HepG2 (cell line): ENCODE measurements at regions not wholly inside any gene's neighbourhood (a gene's known extent, or its start where the extent isn't known, plus 50 kb on each side); places are given as distances from the start of the nearest gene placed in this dataset.

Experiments
- ATAC-seq: fragments of 200-7000 bp; cut with Tn5 transposase; 3 replicates; pipeline ENCODE4 v1.9.1; 2020; ENCODE audit warnings: mild to moderate bottlenecking, moderate library complexity
- BruUV-seq: library from RNA; stranded (reverse); fragments of 400-500 nt; replicated peaks from 2 replicates; lab custom pipeline; 2021; lab: Mats Ljungman, UMichigan
- CTCF ChIA-PET: fragments of 300-600 bp; formaldehyde crosslinking; extraction: SDS; loops from one replicate; lab custom pipeline; 2021; ENCODE audit warnings: low total read pairs, inconsistent platforms, low intra/inter-chr PET ratio; lab: Yijun Ruan, JAX
- POLR2A ChIA-PET: fragments of 350-600 bp; sonication (Branson Sonifier 250); formaldehyde crosslinking; loops from one replicate; lab custom pipeline; 2020; ENCODE audit warnings: antibody characterized with exemption, inconsistent platforms; lab: Yijun Ruan, JAX
- DNase-seq: peaks from one replicate; pipeline ENCODE4 v3.0.0-alpha.2; 2015; ENCODE audit warnings: low spot score
- FAIRE-seq: peaks from 3 replicates; lab custom pipeline; 2011; peaks lifted over from hg19 to GRCh38; lab: Jason Lieb, UNC
- H2AFZ ChIP-seq: one replicate; pipeline ENCODE4 v1.6.1; 2011; ENCODE audit warnings: low read length, inconsistent platforms
- H3K27ac ChIP-seq: fragments of 300-600 bp; 3 replicates; pipeline ENCODE4 v1.8.0; 2011; ENCODE audit warnings: mixed run types, mild to moderate bottlenecking, mixed read lengths, low read length, inconsistent platforms; ENCODE audit not compliant: insufficient read depth; ENCODE audit errors: extremely low read length
- H3K27me3 ChIP-seq, 2 experiments: fragments of 200-600 bp in 1 of 2; 2 replicates in 1 of 2; 3 replicates in 1 of 2; pipeline versions ENCODE4 v1.6.0 to v1.8.0; 2011; ENCODE audit warnings: low read length in 2 of 2, mild to moderate bottlenecking in 2 of 2, moderate library complexity in 2 of 2, inconsistent platforms in 1 of 2; ENCODE audit not compliant: insufficient read depth in 2 of 2, control insufficient read depth in 1 of 2
- H3K36me3 ChIP-seq, 2 experiments: fragments of 200-600 bp in 1 of 2; replicated peaks in 1 of 2; 2 replicates in 1 of 2; 3 replicates in 1 of 2; pipeline versions ENCODE4 v1.5.1 to v1.8.0; 2011; ENCODE audit warnings: low read length in 2 of 2, inconsistent platforms in 1 of 2; ENCODE audit not compliant: insufficient read depth in 2 of 2, control insufficient read depth in 1 of 2
- H3K4me1 ChIP-seq: 2 replicates; pipeline ENCODE4 v1.5.1; 2012; ENCODE audit warnings: low read length, inconsistent platforms; ENCODE audit not compliant: insufficient read depth
- H3K4me2 ChIP-seq: 2 replicates; pipeline ENCODE4 v1.6.0; 2011; ENCODE audit warnings: low read depth, low read length, inconsistent platforms
- H3K4me3 ChIP-seq, 3 experiments: fragments of 200-600 bp in 1 of 3; sonication (generic), shearing (Covaris generic) in 1 of 3; replicated peaks in 1 of 3; 2 replicates each; pipeline ENCODE4 v1.5.1; 2011 to 2016; ENCODE audit warnings: low read length in 3 of 3, inconsistent platforms in 2 of 3, low read depth in 2 of 3, mild to moderate bottlenecking in 2 of 3, control low read depth in 1 of 3, mixed read lengths in 1 of 3; ENCODE audit not compliant: insufficient read depth in 1 of 3
- H3K79me2 ChIP-seq: one replicate; pipeline ENCODE4 v1.6.1; 2011; ENCODE audit warnings: low read length, inconsistent platforms; ENCODE audit not compliant: insufficient read depth
- H3K9ac ChIP-seq: 2 replicates; pipeline ENCODE4 v1.6.0; 2011; ENCODE audit warnings: mild to moderate bottlenecking, low read depth, low read length, inconsistent platforms; ENCODE audit not compliant: insufficient read depth
- H3K9me3 ChIP-seq: 2 replicates; pipeline ENCODE4 v1.5.1; 2012; ENCODE audit warnings: mild to moderate bottlenecking, low read length
- H4K20me1 ChIP-seq: 2 replicates; pipeline ENCODE4 v1.6.0; 2011; ENCODE audit warnings: inconsistent platforms, mild to moderate bottlenecking, low read length, moderate library complexity; ENCODE audit not compliant: insufficient read depth
- EHMT2 ChIP-seq: fragments of 200-600 bp; sonication (generic); IDR thresholded peaks from 2 replicates; pipeline ENCODE4 v1.7.0; 2017; ENCODE audit warnings: antibody characterized with exemption, low read depth, low read length, borderline replicate concordance
- ETV6 ChIP-seq: sonication (generic); formaldehyde crosslinking; conservative IDR thresholded peaks from 2 replicates; pipeline ENCODE4 v1.4.0; 2020; ENCODE audit warnings: missing genetic modification reagents
- MAFK ChIP-seq, 2 experiments: IDR thresholded peaks in 1 of 2; conservative IDR thresholded peaks in 1 of 2; 2 replicates each; pipeline ENCODE4 v1.6.1; 2011; ENCODE audit warnings: improper control_type of control experiment in 2 of 2, low read length in 2 of 2
- MTA1 ChIP-seq: sonication (generic); formaldehyde crosslinking; IDR thresholded peaks from 2 replicates; pipeline ENCODE4 v1.4.0; 2020; ENCODE audit warnings: missing genetic modification reagents, mild to moderate bottlenecking, borderline replicate concordance
- SKI ChIP-seq: fragments of 450-650 bp; IDR thresholded peaks from one replicate; pipeline ENCODE4 v1.6.1; 2018; ENCODE audit warnings: mild to moderate bottlenecking; ENCODE audit not compliant: partially characterized antibody
- TFDP1 ChIP-seq: IDR thresholded peaks from 2 replicates; pipeline ENCODE4 v1.6.1; 2016; ENCODE audit warnings: missing compliant biosample characterization, missing genetic modification reagents, borderline replicate concordance
- ZNF10 ChIP-seq: sonication (generic); formaldehyde crosslinking; IDR thresholded peaks from 2 replicates; pipeline ENCODE4 v1.4.0; 2020; ENCODE audit warnings: mild to moderate bottlenecking, low read depth, missing genetic modification reagents, borderline replicate concordance
- ZNF549 ChIP-seq: sonication (generic); formaldehyde crosslinking; IDR thresholded peaks from 2 replicates; pipeline ENCODE4 v1.5.0; 2020; ENCODE audit warnings: missing genetic modification reagents
- ZNF605 ChIP-seq: sonication (generic); formaldehyde crosslinking; IDR thresholded peaks from 2 replicates; pipeline ENCODE4 v1.8.0; 2022; ENCODE audit warnings: mild to moderate bottlenecking, missing genetic modification reagents
- ZNF615 ChIP-seq: sonication (generic); formaldehyde crosslinking; IDR thresholded peaks from 2 replicates; pipeline ENCODE4 v1.5.0; 2020; ENCODE audit warnings: mild to moderate bottlenecking, missing genetic modification reagents, borderline replicate concordance
- WGBS: methylation state at CpG from one replicate; pipeline ENCODE4 v1.1.6; 2017; ENCODE audit warnings: low lambda C conversion rate; 5-methylcytosine and 5-hydroxymethylcytosine counted together
- in situ Hi-C: cut with HindIII; loops from 2 replicates; pipeline ENCODE4 v1.10.0; 2017; ENCODE audit warnings: low pct_unique_long_range_greater_than_20kb; ENCODE audit not compliant: extremely low pct_ligation_motif_present
- intact Hi-C: fragments of 100-400 bp; cut with micrococcal nuclease; formaldehyde crosslinking; loops from one replicate; pipeline ENCODE4 v1.10.0; 2022; ENCODE audit not compliant: unreplicated experiment

- H2AFZ ChIP-seq: no peak overlapping the region
- BruUV-seq: no TSS peak
- WGBS: 8% methylated on average over 1 of the region's 3 CpGs
- in situ Hi-C loops (no loop called here), intact Hi-C loops (no loop called here)
- no peaks in the 10 kb centered on the region for H3K36me3 ChIP-seq
- no peaks in the 10 kb centered on the region for H4K20me1 ChIP-seq
- ChIA-PET POLR2A (no interaction called here), CTCF (no interaction called here)
- H3K4me1 ChIP-seq: no peaks in the 10 kb centered on the region
- no peak for FAIRE-seq
- no peak overlapping the region for H3K4me2 ChIP-seq
- H3K4me3 ChIP-seq: no peak overlapping the region
- ATAC-seq: no peak
- peaks cover 31% of the 10 kb centered on the region for H3K9me3 ChIP-seq
- no peak for DNase-seq
- H3K79me2 ChIP-seq: no peaks in the 10 kb centered on the region
- H3K9ac ChIP-seq: no peak overlapping the region
- no peak for TF ChIP-seq MTA1 (CRISPR knock-in tag)
- no peak for TF ChIP-seq ZNF549 (CRISPR knock-in tag)
- no peak for TF ChIP-seq ZNF615 (CRISPR knock-in tag)
- TF ChIP-seq TFDP1 (CRISPR knock-in tag): no peak
- TF ChIP-seq ZNF605 (CRISPR knock-in tag): no peak
- no peak for TF ChIP-seq SKI
- no peak for TF ChIP-seq ZNF10 (CRISPR knock-in tag)
- TF ChIP-seq ETV6 (CRISPR knock-in tag): no peak
- TF ChIP-seq MAFK (conservative IDR thresholded peaks at IDR 0.05 in 1 of 2, IDR thresholded peaks at IDR 0.05 in 1 of 2; ENCODE audit: low read length in 2 of 2): no peak
- TF ChIP-seq EHMT2: no peak
- H3K27me3 ChIP-seq: no peaks in the 10 kb centered on the region
- no peak overlapping the region for H3K27ac ChIP-seq
Observed at GRCh38 chr1:187588917-187589316, 760.2 kb downstream of the PLA2G4A start.
